ENCODE measurements at regions not wholly inside any gene's neighbourhood (a gene's known extent, or its start where the extent isn't known, plus 50 kb on each side); places are given as distances from the start of the nearest gene placed in this dataset.

DNA sequence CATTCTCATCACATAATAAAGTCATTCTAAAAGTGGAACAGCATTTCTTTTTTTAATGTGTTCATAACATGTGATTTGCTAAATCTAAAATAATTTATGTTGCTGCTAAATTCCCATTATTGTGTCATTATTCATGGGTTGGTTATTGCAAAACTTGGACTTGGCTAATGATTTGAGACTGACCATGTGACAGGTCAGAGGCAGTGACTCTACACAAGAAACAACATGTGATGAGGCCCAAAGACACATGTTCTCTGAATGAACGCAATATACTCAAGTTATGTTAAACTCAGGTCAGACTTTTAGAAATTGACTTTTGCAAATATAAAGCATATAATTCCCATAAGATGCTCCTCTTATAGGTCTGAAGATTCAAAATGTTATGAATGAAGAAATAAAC lies 566.1 kb downstream of the TBL1XR1 start:
- no peak for DNase-seq (ENCODE audit: low spot score)
- in situ Hi-C loops (cut with MboI; ENCODE audit: low sequenced_read_pairs, unreplicated experiment), result no loop called here
- TF ChIP-seq CTCF (IDR thresholded peaks at IDR 0.05; ENCODE audit: borderline replicate concordance, control extremely low read depth, extremely low read depth, insufficient read depth, missing control alignments), result no peak

- no peak for TF ChIP-seq CTCF (IDR thresholded peaks at IDR 0.05; ENCODE audit: borderline replicate concordance, control extremely low read depth, extremely low read depth, insufficient read depth, missing control alignments)
- DNase-seq (ENCODE audit: low spot score), result no peak
- in situ Hi-C loops (cut with MboI; ENCODE audit: low sequenced_read_pairs, unreplicated experiment), result no loop called here
Measured at GRCh38 chr3:176628101-176628639, 569.1 kb downstream of the TBL1XR1 start.

- TF ChIP-seq CTCF (IDR thresholded peaks at IDR 0.05; ENCODE audit: borderline replicate concordance, control extremely low read depth, extremely low read depth, insufficient read depth, missing control alignments), result no peak
- no peak for DNase-seq (ENCODE audit: low spot score)
- in situ Hi-C loops (cut with MboI; ENCODE audit: low sequenced_read_pairs, unreplicated experiment), result no loop called here
Measured at GRCh38 chr3:176623468-176624150, 573.7 kb downstream of the TBL1XR1 start.

GRCh38 chr3:176619833-176620232 lies 577.4 kb downstream of the TBL1XR1 start:
- TF ChIP-seq CTCF (IDR thresholded peaks at IDR 0.05; ENCODE audit: borderline replicate concordance, control extremely low read depth, extremely low read depth, insufficient read depth, missing control alignments), result no peak
- DNase-seq (ENCODE audit: low spot score), result no peak
- in situ Hi-C loops (cut with MboI; ENCODE audit: low sequenced_read_pairs, unreplicated experiment), result no loop called here

DNA sequence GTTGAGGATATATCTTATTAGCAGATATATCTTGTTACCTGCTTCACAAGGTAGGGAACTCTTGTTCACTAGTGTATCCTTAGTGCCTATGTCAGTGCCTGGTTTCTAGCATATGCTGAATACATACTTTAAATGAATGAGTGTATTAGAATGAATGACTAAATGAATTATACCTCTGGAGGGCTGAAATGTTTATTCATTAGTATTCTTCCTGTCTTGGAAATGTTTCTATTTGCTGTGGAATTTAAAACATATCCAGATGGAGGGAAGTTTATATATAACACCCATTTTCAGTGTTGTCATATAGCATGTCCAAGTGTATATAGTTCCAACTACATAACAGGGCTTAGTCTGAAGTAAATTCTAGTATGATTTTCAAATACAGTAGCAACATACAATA lies 581.5 kb downstream of the TBL1XR1 start:
- TF ChIP-seq CTCF (IDR thresholded peaks at IDR 0.05; ENCODE audit: borderline replicate concordance, control extremely low read depth, extremely low read depth, insufficient read depth, missing control alignments), result no peak
- in situ Hi-C loops (cut with MboI; ENCODE audit: low sequenced_read_pairs, unreplicated experiment), result no loop called here
- DNase-seq (ENCODE audit: low spot score), result no peak

GRCh38 chr3:176611703-176612102 lies 585.6 kb downstream of the TBL1XR1 start:
- in situ Hi-C loops (cut with MboI; ENCODE audit: low sequenced_read_pairs, unreplicated experiment), result no loop called here
- no peak for TF ChIP-seq CTCF (IDR thresholded peaks at IDR 0.05; ENCODE audit: borderline replicate concordance, control extremely low read depth, extremely low read depth, insufficient read depth, missing control alignments)
- DNase-seq (ENCODE audit: low spot score), result no peak

Data from GM13976 (cell line).